ENCODE measurements at regions not wholly inside any gene's neighbourhood (a gene's known extent, or its start where the extent isn't known, plus 50 kb on each side); places are given as distances from the start of the nearest gene placed in this dataset.

DNA sequence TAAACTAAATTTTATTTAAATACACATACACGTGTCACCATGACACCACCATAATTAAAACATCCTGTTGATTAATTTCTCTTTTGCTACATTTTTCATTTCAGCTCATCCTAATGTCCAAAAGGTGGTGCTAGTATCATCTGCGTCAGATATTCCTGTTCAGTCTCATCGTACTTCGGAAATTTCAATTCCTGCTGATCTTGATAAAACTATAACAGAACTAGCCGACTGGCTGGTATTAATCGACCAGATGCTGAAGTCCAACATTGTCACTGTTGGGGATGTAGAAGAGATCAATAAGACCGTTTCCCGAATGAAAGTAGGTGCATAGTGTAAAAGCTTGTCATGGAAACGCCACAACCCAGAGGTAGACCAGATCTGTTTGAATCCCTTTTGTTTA is 263.4 kb downstream of the UTRN start:
- H3K4me3 ChIP-seq (ENCODE audit: low read depth, low read length), result no peak overlapping the region
- TF ChIP-seq, protein P1, sequence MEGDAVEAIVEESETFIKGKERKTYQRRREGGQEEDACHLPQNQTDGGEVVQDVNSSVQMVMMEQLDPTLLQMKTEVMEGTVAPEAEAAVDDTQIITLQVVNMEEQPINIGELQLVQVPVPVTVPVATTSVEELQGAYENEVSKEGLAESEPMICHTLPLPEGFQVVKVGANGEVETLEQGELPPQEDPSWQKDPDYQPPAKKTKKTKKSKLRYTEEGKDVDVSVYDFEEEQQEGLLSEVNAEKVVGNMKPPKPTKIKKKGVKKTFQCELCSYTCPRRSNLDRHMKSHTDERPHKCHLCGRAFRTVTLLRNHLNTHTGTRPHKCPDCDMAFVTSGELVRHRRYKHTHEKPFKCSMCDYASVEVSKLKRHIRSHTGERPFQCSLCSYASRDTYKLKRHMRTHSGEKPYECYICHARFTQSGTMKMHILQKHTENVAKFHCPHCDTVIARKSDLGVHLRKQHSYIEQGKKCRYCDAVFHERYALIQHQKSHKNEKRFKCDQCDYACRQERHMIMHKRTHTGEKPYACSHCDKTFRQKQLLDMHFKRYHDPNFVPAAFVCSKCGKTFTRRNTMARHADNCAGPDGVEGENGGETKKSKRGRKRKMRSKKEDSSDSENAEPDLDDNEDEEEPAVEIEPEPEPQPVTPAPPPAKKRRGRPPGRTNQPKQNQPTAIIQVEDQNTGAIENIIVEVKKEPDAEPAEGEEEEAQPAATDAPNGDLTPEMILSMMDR (IDR thresholded peaks at IDR 0.05; ENCODE audit: insufficient read depth, low read depth, low read length), result no peak
- DNase-seq (ENCODE audit: low read depth), result no peak

DNA sequence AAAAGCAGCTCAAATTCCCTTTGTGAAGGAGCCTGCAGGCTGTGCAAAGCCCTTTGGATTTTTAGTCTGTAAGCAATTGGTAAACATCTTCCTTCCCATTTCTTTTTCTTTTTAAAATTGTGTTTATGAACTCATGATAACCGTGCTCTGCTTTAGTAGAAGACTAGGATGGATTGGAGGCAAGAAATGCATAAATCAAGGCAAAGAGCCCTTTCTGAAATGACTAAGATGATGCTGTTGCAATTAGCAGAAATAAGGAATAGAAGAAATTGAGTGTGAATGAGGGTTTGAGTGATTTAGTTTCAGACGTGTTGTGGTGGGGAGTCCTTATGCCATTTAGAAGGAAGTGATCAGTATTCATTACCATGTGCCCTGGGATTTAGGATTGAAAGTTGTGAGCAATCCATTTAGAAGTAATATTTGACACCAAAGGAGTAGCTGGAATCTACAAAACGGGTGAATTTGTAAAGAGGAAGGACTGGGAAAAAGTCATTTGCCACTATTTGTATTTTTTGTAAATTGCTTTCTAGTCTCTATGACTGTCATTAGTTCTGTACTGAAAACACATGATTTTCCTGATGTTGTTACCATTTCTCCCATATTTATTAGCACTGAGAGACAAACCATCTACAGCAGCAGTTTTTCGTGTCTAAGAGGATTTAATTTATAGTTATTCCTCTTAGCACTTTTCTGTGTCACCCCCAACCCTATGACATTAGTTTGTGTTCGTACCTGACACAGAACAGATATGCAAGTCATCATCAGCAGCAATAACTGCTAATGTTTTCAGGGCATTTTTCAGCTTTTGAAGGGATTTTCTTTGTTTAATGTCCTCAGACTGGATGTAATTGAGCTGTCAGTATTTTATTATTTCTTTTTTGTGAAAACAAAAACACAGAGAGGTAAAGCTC is 265.0 kb downstream of the UTRN start:
- H3K4me3 ChIP-seq (ENCODE audit: low read depth, low read length), result no peak overlapping the region
- TF ChIP-seq, protein P1 (IDR thresholded peaks at IDR 0.05; ENCODE audit: insufficient read depth, low read depth, low read length), result no peak
- DNase-seq (ENCODE audit: low read depth), result no peak

DNA sequence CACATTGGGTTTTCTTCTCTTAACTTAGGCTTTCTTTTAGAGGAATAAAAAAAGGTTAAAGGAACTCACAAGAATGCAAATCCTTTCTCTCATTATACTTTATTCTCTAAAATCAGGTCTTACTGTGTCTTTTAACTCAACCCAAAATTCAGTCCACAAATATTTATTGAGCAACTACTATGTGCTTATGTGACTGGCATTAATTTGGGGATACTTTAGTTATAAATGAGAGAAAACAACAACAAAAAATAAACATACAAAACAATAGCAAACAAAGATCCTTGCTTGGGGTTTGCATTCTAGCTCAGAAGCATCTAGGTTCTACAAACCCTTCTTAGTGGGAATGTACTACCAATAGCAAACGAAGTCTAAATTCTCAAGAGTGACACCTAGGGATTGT is 266.2 kb downstream of the UTRN start:
- H3K4me3 ChIP-seq (ENCODE audit: low read depth, low read length), result no peak overlapping the region
- TF ChIP-seq, protein P1 (IDR thresholded peaks at IDR 0.05; ENCODE audit: insufficient read depth, low read depth, low read length), result no peak
- DNase-seq (ENCODE audit: low read depth), result no peak

DNA sequence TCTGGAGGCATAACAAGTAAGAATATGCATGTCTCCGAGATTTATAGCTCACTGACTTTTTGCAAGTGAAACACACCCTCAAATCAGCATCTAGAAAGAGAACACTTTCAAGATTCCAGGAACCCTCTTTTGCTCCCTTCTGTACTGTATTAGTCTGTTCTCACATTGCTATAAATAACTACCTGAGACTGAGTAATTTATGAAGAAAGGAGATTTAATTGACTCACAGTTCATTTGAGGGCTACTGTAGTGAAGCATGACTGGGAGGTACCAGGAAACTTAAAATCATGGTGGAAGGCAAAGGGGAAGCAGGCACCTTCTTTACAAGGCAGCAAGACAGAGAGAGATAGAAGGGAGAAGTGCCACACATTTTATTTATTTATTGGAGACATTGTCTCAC is 269.9 kb downstream of the UTRN start:
- H3K4me3 ChIP-seq (ENCODE audit: low read depth, low read length), result no peak overlapping the region
- TF ChIP-seq, protein P1 (IDR thresholded peaks at IDR 0.05; ENCODE audit: insufficient read depth, low read depth, low read length), result no peak
- no peak for DNase-seq (ENCODE audit: low read depth)

DNA sequence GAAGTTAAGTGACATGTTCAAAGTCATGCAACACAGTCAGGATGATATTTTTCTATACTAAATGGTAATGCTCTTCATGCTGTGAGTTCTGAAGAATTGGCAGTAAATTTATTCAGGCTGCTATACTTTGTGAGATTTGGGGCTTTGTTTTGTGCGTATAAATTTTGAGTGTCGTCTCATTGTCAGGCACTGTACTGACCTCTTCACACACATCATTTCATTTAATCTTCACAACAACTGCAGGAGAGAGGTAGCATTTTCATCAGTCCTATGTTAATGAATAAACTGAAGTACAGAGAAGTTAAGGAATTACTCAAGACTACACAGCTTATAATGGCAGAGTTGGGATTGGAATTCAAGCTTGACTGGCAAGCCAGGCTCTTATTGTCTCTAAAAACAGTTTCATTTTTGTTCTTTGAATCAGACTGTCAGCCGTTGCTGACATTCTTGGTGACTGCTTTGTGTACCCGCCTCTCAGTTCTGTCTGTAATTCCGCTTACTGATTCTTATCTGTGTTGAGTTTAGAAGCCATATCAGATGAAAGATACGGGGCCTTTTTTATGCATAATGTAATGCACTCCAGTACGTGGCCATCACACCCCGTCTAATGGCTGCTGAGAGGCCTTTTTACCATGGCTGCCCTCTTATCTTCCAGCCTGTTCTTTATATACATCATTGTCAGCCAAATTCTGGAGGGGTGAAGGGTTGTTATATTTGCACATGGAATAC is 274.9 kb downstream of the UTRN start:
- H3K4me3 ChIP-seq (ENCODE audit: low read depth, low read length), result no peak overlapping the region
- DNase-seq (ENCODE audit: low read depth), result peak; percentile 38
- TF ChIP-seq, protein P1 (IDR thresholded peaks at IDR 0.05; ENCODE audit: insufficient read depth, low read depth, low read length), result no peak

DNA sequence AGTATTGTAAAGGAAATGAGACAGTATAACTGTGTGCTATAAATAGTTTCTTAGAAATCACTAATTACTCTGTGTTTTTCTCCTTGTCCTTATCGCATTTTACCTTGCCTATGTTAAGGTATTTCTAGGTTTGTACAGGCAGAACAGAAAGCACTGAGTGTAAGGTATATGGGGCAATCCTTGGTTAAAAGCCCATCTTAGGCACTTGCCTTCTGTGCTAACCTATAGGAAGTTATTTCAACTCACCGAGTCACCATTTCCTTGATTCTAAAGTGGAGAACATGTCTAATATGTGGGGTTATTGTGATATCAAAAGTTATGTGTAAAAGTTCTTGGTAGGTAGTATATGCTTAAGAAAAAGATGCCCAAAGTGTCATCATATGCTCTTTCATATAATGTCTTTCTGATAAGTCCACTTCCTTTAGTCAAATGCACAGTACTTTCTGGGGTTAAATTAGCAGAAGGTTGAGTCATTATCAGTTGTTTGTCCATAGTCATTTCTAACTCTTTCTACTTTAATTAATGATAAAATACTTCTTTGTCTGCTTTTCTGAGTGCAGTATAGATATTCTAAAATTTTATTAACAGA is 276.4 kb downstream of the UTRN start:
- TF ChIP-seq, protein P1 (IDR thresholded peaks at IDR 0.05; ENCODE audit: insufficient read depth, low read depth, low read length), result no peak
- DNase-seq (ENCODE audit: low read depth), result no peak
- no peak overlapping the region for H3K4me3 ChIP-seq (ENCODE audit: low read depth, low read length)

Data from fibroblast of villous mesenchyme (primary cell).